Large intestine (tissue), 3 donors: ENCODE measurements at regions not wholly inside any gene's neighbourhood (a gene's known extent, or its start where the extent isn't known, plus 50 kb on each side); places are given as distances from the start of the nearest gene placed in this dataset.

ENCODE experiments used
- DNase-seq, 2 donors: peaks; one replicate each; pipeline versions ENCODE4 v3.0.0 to v3.0.0-alpha.2; 2013
- H3K27ac ChIP-seq: one replicate; pipeline ENCODE4 v1.5.1; 2013; ENCODE audit warnings: low read length
- H3K27me3 ChIP-seq: 2 replicates; pipeline ENCODE4 v1.6.1; 2013; ENCODE audit warnings: low read length; ENCODE audit not compliant: control insufficient read depth, insufficient read depth
- H3K36me3 ChIP-seq: 2 replicates; pipeline ENCODE4 v1.6.1; 2013; ENCODE audit warnings: low read length; ENCODE audit not compliant: control insufficient read depth, insufficient read depth
- H3K4me1 ChIP-seq: one replicate; pipeline ENCODE4 v1.6.1; 2013; ENCODE audit warnings: low read length; ENCODE audit not compliant: control insufficient read depth, insufficient read depth
- H3K4me3 ChIP-seq: one replicate; pipeline ENCODE4 v1.5.1; 2013; ENCODE audit warnings: low read length
- H3K9me3 ChIP-seq: one replicate; pipeline ENCODE4 v1.6.1; 2013; ENCODE audit warnings: mild to moderate bottlenecking, low read depth, low read length, moderate library complexity; ENCODE audit not compliant: control insufficient read depth
- WGBS: methylation state at CpG from one replicate; pipeline ENCODE4 v1.1.5; 2013; ENCODE audit warnings: low lambda C conversion rate; ENCODE audit not compliant: insufficient coverage; 5-methylcytosine and 5-hydroxymethylcytosine counted together

- no CpG with 5 or more reads among the region's 24 CpGs for WGBS
Observed at GRCh38 chr22:48596111-48596850, 1231.4 kb downstream of the BRD1 start.

GRCh38 chr22:48595511-48595905 lies 1232.2 kb downstream of the BRD1 start:
- no peak overlapping the region for H3K4me3 ChIP-seq
- H3K36me3 ChIP-seq = no peaks in the 10 kb centered on the region
- H3K27me3 ChIP-seq = no peaks in the 10 kb centered on the region
- DNase-seq = no peak
- peaks cover 5% of the 10 kb centered on the region for H3K9me3 ChIP-seq
- no peak overlapping the region for H3K27ac ChIP-seq
- no peaks in the 10 kb centered on the region for H3K4me1 ChIP-seq
- WGBS = 60% methylated on average over 1 of the region's 10 CpGs

More at GRCh38 chr22:48596111-48596850, 1231.4 kb downstream of the BRD1 start:
- DNase-seq = no peak
- Histone ChIP-seq H3K9me3 (peaks cover 5% of the 10 kb centered on the region), H3K27ac (no peak overlapping the region), H3K4me1 (no peaks in the 10 kb centered on the region), H3K4me3 (no peak overlapping the region), H3K27me3 (no peaks in the 10 kb centered on the region), H3K36me3 (no peaks in the 10 kb centered on the region)

GRCh38 chr22:48594757-48595510 lies 1232.7 kb downstream of the BRD1 start:
- H3K36me3 ChIP-seq = no peaks in the 10 kb centered on the region
- H3K4me3 ChIP-seq = no peak overlapping the region
- H3K27ac ChIP-seq = no peak overlapping the region
- no peaks in the 10 kb centered on the region for H3K27me3 ChIP-seq
- H3K9me3 ChIP-seq = peaks cover 5% of the 10 kb centered on the region
- WGBS = no CpG with 5 or more reads among the region's 19 CpGs
- DNase-seq = no peak
- no peaks in the 10 kb centered on the region for H3K4me1 ChIP-seq

GRCh38 chr22:48594016-48594756 lies 1233.5 kb downstream of the BRD1 start:
- no CpG with 5 or more reads among the region's 21 CpGs for WGBS
- H3K27ac ChIP-seq = no peak overlapping the region
- no peak overlapping the region for H3K4me3 ChIP-seq
- H3K4me1 ChIP-seq = no peaks in the 10 kb centered on the region
- no peak for DNase-seq
- no peaks in the 10 kb centered on the region for H3K27me3 ChIP-seq
- peaks cover under 1% of the 10 kb centered on the region for H3K9me3 ChIP-seq
- H3K36me3 ChIP-seq = no peaks in the 10 kb centered on the region

GRCh38 chr22:48593551-48593950 lies 1234.1 kb downstream of the BRD1 start:
- H3K4me1 ChIP-seq = no peaks in the 10 kb centered on the region
- no peak overlapping the region for H3K4me3 ChIP-seq
- no peaks in the 10 kb centered on the region for H3K9me3 ChIP-seq
- H3K36me3 ChIP-seq = no peaks in the 10 kb centered on the region
- H3K27ac ChIP-seq = no peak overlapping the region
- no peaks in the 10 kb centered on the region for H3K27me3 ChIP-seq
- no peak for DNase-seq
- WGBS = no CpG with 5 or more reads among the region's 15 CpGs

GRCh38 chr22:48592931-48593330 lies 1234.7 kb downstream of the BRD1 start:
- H3K4me3 ChIP-seq = no peak overlapping the region
- no peaks in the 10 kb centered on the region for H3K36me3 ChIP-seq
- no peaks in the 10 kb centered on the region for H3K9me3 ChIP-seq
- no peaks in the 10 kb centered on the region for H3K27me3 ChIP-seq
- H3K4me1 ChIP-seq = no peaks in the 10 kb centered on the region
- DNase-seq = no peak
- no CpG with 5 or more reads among the region's 17 CpGs for WGBS
- H3K27ac ChIP-seq = no peak overlapping the region

GRCh38 chr22:48592488-48592887 lies 1235.2 kb downstream of the BRD1 start:
- no CpG with 5 or more reads among the region's 12 CpGs for WGBS
- Histone ChIP-seq H3K27me3 (no peaks in the 10 kb centered on the region), H3K36me3 (no peaks in the 10 kb centered on the region), H3K4me3 (no peak overlapping the region), H3K9me3 (no peaks in the 10 kb centered on the region), H3K4me1 (no peaks in the 10 kb centered on the region), H3K27ac (no peak overlapping the region)
- no peak for DNase-seq

- Histone ChIP-seq H3K27me3 (no peaks in the 10 kb centered on the region), H3K4me3 (no peak overlapping the region), H3K27ac (no peak overlapping the region), H3K4me1 (no peaks in the 10 kb centered on the region), H3K9me3 (no peaks in the 10 kb centered on the region), H3K36me3 (no peaks in the 10 kb centered on the region)
- WGBS = no CpG with 5 or more reads among the region's 3 CpGs
- no peak for DNase-seq
Observed at GRCh38 chr22:48592066-48592345, 1235.7 kb downstream of the BRD1 start.

GRCh38 chr22:48591286-48592065 lies 1236.2 kb downstream of the BRD1 start:
- no CpG with 5 or more reads among the region's 29 CpGs for WGBS
- Histone ChIP-seq H3K27me3 (no peaks in the 10 kb centered on the region), H3K4me1 (no peaks in the 10 kb centered on the region), H3K4me3 (no peak overlapping the region), H3K27ac (no peak overlapping the region), H3K9me3 (no peaks in the 10 kb centered on the region), H3K36me3 (no peaks in the 10 kb centered on the region)
- no peak for DNase-seq

GRCh38 chr22:48589901-48590300 lies 1237.8 kb downstream of the BRD1 start:
- Histone ChIP-seq H3K9me3 (peaks cover under 1% of the 10 kb centered on the region), H3K27me3 (no peaks in the 10 kb centered on the region), H3K27ac (no peak overlapping the region), H3K4me3 (no peak overlapping the region), H3K36me3 (no peaks in the 10 kb centered on the region), H3K4me1 (no peaks in the 10 kb centered on the region)
- WGBS = no CpG with 5 or more reads among the region's 19 CpGs
- DNase-seq = no peak
